T-helper 1 cell treated with Interleukin-12 subunit alpha and Interleukin-12 subunit beta and Interleukin-4 antibody, amounts not matched to agents 30 μg/mL and 1 μg/mL, for 36 hours (primary cell): ENCODE measurements at regions not wholly inside any gene's neighbourhood (a gene's known extent, or its start where the extent isn't known, plus 50 kb on each side); places are given as distances from the start of the nearest gene placed in this dataset.
"Not testable (repeated sequence)": the region's sequence is repeated elsewhere in the genome, so short reads cannot be mapped to it uniquely, and the experiment has no call there.

Source experiments
- H3K27ac Mint-ChIP-seq: one replicate; pipeline ENCODE4 v1.8.0; 2021; ENCODE audit warnings: mild to moderate bottlenecking, mixed read lengths
- H3K27me3 Mint-ChIP-seq: one replicate; pipeline ENCODE4 v1.8.0; 2021; ENCODE audit warnings: low read depth, mixed read lengths
- H3K36me3 Mint-ChIP-seq: one replicate; pipeline ENCODE4 v1.8.0; 2021; ENCODE audit warnings: low read depth, mixed read lengths
- H3K4me1 Mint-ChIP-seq: one replicate; pipeline ENCODE4 v1.8.0; 2021; ENCODE audit warnings: low read depth, mixed read lengths
- H3K4me3 Mint-ChIP-seq: one replicate; pipeline ENCODE4 v1.8.0; 2021; ENCODE audit warnings: mild to moderate bottlenecking, moderate library complexity, mixed read lengths
- H3K9me3 Mint-ChIP-seq: one replicate; pipeline ENCODE4 v1.8.0; 2021; ENCODE audit warnings: mixed read lengths

DNA sequence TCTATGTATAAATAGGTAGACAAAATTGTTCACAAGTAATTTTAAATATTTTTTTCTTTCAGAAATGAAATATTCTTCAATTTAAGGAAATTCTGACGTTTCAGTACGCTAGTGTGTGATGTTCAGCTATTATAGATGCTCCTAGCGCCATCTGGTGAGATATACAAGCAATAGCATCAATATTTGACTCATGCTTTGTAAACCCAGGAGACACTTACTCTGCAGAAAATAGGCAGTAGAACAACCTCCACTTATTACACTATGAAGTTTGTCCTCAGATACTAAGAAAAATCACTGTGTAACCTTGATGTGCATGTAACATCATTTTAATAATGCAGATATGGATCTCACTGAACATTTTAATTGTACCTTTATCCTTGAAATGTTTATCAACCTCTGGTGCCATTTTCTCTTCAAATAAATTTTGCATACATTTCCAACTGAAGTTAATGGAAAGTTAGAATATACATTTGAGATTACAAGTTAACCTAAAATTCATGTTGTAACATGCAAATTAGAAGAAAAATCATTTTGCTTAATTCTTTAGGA lies 151.5 kb upstream of the FAM3C start:
- Mint-ChIP-seq H3K27me3 (peaks cover 2% of the 10 kb centered on the region), H3K4me3 (no peak overlapping the region), H3K9me3 (peaks cover 23% of the 10 kb centered on the region), H3K4me1 (peaks cover 40% of the 10 kb centered on the region), H3K27ac (no peak overlapping the region), H3K36me3 (peaks cover 20% of the 10 kb centered on the region)

- peaks cover 40% of the 10 kb centered on the region for H3K4me1 Mint-ChIP-seq
- no peak overlapping the region for H3K4me3 Mint-ChIP-seq
- no peak overlapping the region for H3K27ac Mint-ChIP-seq
- H3K9me3 Mint-ChIP-seq: peaks cover 23% of the 10 kb centered on the region
- peaks cover 20% of the 10 kb centered on the region for H3K36me3 Mint-ChIP-seq
- H3K27me3 Mint-ChIP-seq: no peaks in the 10 kb centered on the region
These were observed 150.8 kb upstream of the FAM3C start for GRCh38 chr7:121546632-121547543.

DNA sequence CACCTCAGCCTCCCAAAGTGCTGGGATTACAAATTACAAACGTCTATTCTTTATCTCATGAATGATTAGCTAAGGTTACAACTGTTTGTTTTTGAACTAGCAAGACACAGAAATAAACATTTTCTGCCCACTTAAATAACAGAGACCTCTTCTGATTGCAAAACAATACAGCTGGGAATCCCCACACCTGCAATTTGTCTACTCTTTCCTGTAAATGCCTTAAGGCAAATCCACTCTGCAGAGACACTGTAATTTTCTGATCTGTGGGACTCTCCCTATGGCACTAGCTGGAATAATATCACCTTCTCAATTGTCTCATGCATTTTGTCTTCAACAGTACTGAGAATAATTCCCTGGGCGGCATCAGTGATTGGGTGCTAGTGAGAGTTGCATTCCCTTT lies 149.3 kb upstream of the FAM3C start:
- peaks cover 43% of the 10 kb centered on the region for H3K4me1 Mint-ChIP-seq
- H3K9me3 Mint-ChIP-seq: peaks cover 23% of the 10 kb centered on the region
- H3K36me3 Mint-ChIP-seq: peaks cover 24% of the 10 kb centered on the region
- peak overlapping the region; percentile 25 for H3K4me3 Mint-ChIP-seq
- H3K27ac Mint-ChIP-seq: peak overlapping the region; percentile 90
- H3K27me3 Mint-ChIP-seq: no peaks in the 10 kb centered on the region

DNA sequence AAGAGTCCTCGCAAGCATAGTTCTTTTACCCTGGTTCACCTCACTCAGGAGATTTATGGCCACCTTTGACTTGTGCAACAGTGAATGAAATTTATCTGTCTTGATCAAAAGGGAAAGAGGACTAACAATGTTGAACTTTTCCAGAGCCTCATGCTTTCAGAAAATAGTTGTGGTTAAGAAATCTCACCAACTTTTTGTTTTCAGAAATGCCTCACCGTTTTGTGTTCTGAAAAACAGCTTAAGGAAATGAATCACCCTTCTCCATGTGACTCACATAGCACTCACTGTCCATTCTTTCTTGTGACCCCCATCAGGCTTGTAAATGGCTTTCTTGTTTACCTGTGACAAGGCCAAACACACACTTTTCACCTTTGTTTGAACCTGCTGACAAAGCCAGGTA lies 148.6 kb upstream of the FAM3C start:
- Mint-ChIP-seq H3K4me3 (no peak overlapping the region), H3K4me1 (peaks cover 50% of the 10 kb centered on the region)

GRCh38 chr7:121544238-121544637 lies 148.1 kb upstream of the FAM3C start:
- Mint-ChIP-seq H3K9me3 (peaks cover 33% of the 10 kb centered on the region), H3K27ac (peak overlapping the region; percentile 90), H3K4me3 (no peak overlapping the region), H3K27me3 (no peaks in the 10 kb centered on the region), H3K36me3 (peaks cover 28% of the 10 kb centered on the region), H3K4me1 (peaks cover 52% of the 10 kb centered on the region)

More for the DNA sequence above, 148.6 kb upstream of the FAM3C start:
- peaks cover 28% of the 10 kb centered on the region for H3K9me3 Mint-ChIP-seq
- H3K27me3 Mint-ChIP-seq: no peaks in the 10 kb centered on the region
- H3K27ac Mint-ChIP-seq: peak overlapping the region; percentile 90
- H3K36me3 Mint-ChIP-seq: peaks cover 28% of the 10 kb centered on the region

- peaks cover 49% of the 10 kb centered on the region for H3K9me3 Mint-ChIP-seq
- peaks cover 54% of the 10 kb centered on the region for H3K4me1 Mint-ChIP-seq
- H3K36me3 Mint-ChIP-seq: peaks cover 39% of the 10 kb centered on the region
- H3K4me3 Mint-ChIP-seq: no peak overlapping the region
- H3K27ac Mint-ChIP-seq: no peak overlapping the region
- no peaks in the 10 kb centered on the region for H3K27me3 Mint-ChIP-seq
These were observed 145.3 kb upstream of the FAM3C start for GRCh38 chr7:121541457-121541856.

- Mint-ChIP-seq H3K27me3 (no peaks in the 10 kb centered on the region), H3K4me1 (peaks cover 41% of the 10 kb centered on the region), H3K27ac (no peak overlapping the region), H3K4me3 (no peak overlapping the region), H3K36me3 (peaks cover 31% of the 10 kb centered on the region), H3K9me3 (peaks cover 36% of the 10 kb centered on the region)
These were observed 144.0 kb upstream of the FAM3C start for GRCh38 chr7:121540138-121540537.

GRCh38 chr7:121537031-121537430 lies 140.9 kb upstream of the FAM3C start:
- no peak overlapping the region for H3K4me3 Mint-ChIP-seq
- H3K9me3 Mint-ChIP-seq: peaks cover 35% of the 10 kb centered on the region
- peaks cover 29% of the 10 kb centered on the region for H3K36me3 Mint-ChIP-seq
- no peaks in the 10 kb centered on the region for H3K27me3 Mint-ChIP-seq
- no peak overlapping the region for H3K27ac Mint-ChIP-seq
- H3K4me1 Mint-ChIP-seq: peaks cover 30% of the 10 kb centered on the region

DNA sequence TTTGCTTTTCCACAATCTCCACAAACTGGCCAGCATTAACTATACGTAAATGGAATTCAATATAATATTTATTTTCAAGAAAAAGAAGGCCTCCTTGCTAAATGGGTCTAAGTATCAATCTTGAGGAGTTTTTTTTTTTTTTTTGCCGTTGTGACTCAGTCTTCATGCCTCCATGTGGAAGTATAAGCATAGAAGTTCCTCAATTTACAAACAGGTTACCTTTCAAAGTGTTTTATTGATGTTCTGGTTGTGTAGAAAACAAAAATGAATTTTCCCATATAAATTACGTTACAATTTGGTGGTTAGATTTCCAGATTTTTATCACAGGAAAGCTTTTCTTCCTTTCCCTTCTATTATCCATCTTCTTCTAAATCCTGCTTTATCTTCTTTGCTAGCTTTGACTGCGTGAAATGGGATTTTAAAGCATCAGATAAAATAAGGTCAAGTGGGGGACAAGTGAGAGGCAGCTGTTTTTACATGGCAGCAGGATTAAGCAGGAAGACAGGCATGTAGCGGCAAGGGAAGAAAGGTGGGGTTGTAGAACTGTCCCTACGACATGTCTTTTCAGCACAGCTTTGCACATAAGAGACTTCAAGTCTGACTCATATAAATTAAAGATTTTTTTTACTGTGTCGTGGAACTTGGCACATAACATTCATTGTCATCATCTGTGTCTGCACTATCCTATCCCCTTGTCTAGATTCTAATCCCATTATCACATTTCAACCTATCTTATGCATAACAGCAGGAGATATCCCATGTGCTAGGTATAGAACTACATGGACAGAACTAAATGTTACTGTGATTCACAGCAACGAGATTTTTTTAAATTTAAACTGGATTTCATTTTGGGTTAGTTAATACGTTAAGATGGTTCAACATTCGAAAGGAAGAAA lies 135.3 kb upstream of the FAM3C start:
- Mint-ChIP-seq H3K36me3 (peaks cover 28% of the 10 kb centered on the region), H3K4me3 (peak overlapping the region; percentile 26), H3K9me3 (peaks cover 10% of the 10 kb centered on the region), H3K27me3 (no peaks in the 10 kb centered on the region), H3K4me1 (peaks cover 46% of the 10 kb centered on the region), H3K27ac (peak overlapping the region; percentile 96)

- Mint-ChIP-seq H3K4me3 (peak overlapping the region; percentile 69), H3K4me1 (peaks cover 46% of the 10 kb centered on the region), H3K36me3 (peaks cover 28% of the 10 kb centered on the region), H3K9me3 (peaks cover 10% of the 10 kb centered on the region), H3K27ac (peak overlapping the region; percentile 96), H3K27me3 (no peaks in the 10 kb centered on the region)
These were observed 134.4 kb upstream of the FAM3C start for GRCh38 chr7:121530227-121531174.

DNA sequence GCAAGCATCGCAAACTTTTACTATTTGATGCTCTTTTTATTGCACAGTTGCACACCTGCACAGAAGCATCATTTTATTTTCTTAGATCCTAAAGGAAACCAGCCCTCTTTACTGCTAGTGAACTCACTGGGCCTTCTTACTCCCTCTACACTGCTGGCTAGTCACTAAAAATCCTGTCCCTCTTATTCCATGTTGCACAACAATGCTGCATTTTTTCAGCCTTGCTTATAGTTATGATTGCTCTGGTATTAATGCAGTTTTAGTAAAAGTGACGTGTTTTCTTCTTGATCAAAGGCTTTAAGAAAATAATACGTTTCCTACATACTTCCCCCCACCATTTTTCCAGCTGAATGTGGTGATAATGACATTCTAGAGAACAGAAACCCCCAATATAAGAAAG lies 132.9 kb upstream of the FAM3C start:
- Mint-ChIP-seq H3K9me3 (peaks cover 5% of the 10 kb centered on the region), H3K27ac (peak overlapping the region; percentile 52), H3K4me1 (peaks cover 44% of the 10 kb centered on the region), H3K36me3 (peaks cover 22% of the 10 kb centered on the region), H3K4me3 (no peak overlapping the region), H3K27me3 (no peaks in the 10 kb centered on the region)

GRCh38 chr7:121526210-121526609 lies 130.1 kb upstream of the FAM3C start:
- not testable (repeated sequence) for H3K27me3 Mint-ChIP-seq, H3K4me3 Mint-ChIP-seq, H3K27ac Mint-ChIP-seq, H3K9me3 Mint-ChIP-seq
- peaks cover 44% of the 10 kb centered on the region for H3K4me1 Mint-ChIP-seq
- peaks cover 13% of the 10 kb centered on the region for H3K36me3 Mint-ChIP-seq

DNA sequence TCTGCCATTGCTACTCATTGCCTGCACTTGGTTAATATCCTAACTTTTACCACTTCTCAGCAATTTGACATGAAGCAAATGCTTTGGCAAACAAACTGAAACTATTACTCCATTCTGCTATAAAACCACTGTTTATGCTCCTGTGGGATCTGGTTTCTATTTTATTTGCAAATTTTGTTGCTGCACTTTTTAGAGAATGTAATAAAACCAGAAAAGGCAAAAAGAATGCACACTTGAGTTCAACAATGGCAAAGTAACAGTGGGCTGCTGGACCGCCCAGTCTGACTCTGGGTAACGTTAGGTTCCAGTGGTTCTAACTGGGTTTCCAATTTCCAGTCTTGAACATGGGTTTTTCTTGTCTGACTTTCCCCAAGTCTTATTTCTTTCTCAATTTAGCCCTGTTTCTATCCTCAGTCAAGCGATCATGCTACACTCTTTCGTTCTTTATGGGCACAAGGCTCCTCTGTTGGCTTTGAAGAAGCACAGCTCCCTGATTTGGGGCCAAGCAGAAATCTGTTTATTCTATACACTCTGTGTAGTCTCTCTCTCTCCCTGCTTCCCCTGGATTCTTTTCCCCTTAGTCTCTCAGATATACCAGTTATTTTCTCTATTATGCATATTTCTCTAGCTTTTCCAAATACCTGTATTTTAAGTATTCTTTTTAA lies 129.2 kb upstream of the FAM3C start:
- H3K27me3 Mint-ChIP-seq: no peaks in the 10 kb centered on the region
- H3K4me1 Mint-ChIP-seq: peaks cover 44% of the 10 kb centered on the region
- no peak overlapping the region for H3K4me3 Mint-ChIP-seq
- no peak overlapping the region for H3K27ac Mint-ChIP-seq
- no peaks in the 10 kb centered on the region for H3K9me3 Mint-ChIP-seq
- peaks cover 13% of the 10 kb centered on the region for H3K36me3 Mint-ChIP-seq
